Stimulated activated naive CD8-positive, alpha-beta T cell treated with anti-CD3 and anti-CD28 coated beads, Interleukin-15, Interleukin-2, amounts not matched to agents 100 U/mL and 50 U/mL, for 24 hours (primary cell): ENCODE measurements at regions not wholly inside any gene's neighbourhood (a gene's known extent, or its start where the extent isn't known, plus 50 kb on each side); places are given as distances from the start of the nearest gene placed in this dataset.

Experiments used
- ATAC-seq: fragments of 150-1000 bp; cut with Tn5 transposase; one replicate; pipeline ENCODE4 v1.10.0; 2021
- DNase-seq: peaks from one replicate; pipeline ENCODE4 v3.0.0; 2021

- ATAC-seq (no peak), DNase-seq (no peak)
These were observed 69.7 kb upstream of the FCN1 start for GRCh38 chr9:134987376-134987775.

GRCh38 chr9:134987906-134988700, 70.4 kb upstream of the FCN1 start:
- ATAC-seq (no peak), DNase-seq (no peak)

DNA sequence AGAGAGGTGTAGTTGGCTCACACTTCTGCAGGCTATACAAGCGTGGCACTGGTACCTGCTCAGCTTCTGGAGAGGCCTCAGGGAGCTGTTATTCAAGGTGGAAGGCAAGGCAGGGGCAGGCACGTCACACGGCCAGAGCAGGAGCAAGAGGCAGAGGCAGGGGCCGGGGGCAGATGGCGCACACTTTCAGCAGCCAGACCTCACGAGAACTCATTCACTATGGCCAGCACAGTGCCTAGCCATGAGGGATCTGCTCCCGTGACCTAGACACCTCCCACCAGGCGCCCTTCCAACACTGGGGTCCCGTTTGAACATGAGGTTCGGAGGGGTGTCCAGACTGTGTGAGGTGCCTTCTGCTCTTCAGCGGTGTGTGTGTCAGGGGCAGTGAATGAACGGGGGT, 71.0 kb upstream of the FCN1 start:
- ATAC-seq (no peak), DNase-seq (no peak)

DNA sequence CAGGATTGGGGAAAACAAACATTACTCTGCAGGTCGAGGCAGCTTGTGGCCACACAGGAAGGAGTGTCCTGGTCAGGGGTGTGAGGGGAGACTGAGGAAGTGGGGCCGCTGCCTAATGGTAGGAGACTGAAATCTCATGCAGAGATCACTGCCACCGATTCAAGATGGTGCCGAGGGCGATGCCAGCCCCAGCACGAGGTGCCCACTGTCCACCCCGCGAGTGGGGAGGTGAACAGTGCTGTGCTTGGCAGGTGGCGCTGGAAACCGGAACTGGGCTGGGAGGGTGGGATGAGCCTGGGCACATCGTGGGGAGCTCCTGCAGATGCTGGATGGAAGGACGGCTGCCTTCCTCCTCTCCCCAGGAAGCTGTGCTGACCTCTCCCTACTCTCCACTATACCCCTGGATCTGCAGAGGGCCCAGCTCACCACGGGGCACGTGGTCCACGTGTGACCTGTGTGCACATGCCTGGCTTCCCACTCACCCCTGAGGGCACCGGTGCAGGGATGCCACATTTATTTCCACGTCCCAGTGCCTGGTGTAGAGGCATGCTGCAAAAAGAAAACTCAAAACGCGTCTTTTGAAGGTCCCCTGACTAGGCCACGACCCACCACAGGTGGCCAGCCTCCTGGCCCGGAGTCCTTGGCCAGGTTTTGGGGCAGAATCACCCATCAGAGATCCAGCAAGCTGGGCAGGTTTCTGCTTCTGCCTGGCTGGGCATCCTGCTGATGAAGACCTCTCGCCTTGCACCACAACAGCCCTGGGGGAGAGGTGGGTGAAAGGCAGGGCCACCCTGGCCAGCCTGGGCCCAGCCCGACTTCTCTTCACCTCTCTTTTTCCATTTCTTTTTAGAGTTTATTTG, 71.7 kb upstream of the FCN1 start:
- ATAC-seq, result no peak

DNA sequence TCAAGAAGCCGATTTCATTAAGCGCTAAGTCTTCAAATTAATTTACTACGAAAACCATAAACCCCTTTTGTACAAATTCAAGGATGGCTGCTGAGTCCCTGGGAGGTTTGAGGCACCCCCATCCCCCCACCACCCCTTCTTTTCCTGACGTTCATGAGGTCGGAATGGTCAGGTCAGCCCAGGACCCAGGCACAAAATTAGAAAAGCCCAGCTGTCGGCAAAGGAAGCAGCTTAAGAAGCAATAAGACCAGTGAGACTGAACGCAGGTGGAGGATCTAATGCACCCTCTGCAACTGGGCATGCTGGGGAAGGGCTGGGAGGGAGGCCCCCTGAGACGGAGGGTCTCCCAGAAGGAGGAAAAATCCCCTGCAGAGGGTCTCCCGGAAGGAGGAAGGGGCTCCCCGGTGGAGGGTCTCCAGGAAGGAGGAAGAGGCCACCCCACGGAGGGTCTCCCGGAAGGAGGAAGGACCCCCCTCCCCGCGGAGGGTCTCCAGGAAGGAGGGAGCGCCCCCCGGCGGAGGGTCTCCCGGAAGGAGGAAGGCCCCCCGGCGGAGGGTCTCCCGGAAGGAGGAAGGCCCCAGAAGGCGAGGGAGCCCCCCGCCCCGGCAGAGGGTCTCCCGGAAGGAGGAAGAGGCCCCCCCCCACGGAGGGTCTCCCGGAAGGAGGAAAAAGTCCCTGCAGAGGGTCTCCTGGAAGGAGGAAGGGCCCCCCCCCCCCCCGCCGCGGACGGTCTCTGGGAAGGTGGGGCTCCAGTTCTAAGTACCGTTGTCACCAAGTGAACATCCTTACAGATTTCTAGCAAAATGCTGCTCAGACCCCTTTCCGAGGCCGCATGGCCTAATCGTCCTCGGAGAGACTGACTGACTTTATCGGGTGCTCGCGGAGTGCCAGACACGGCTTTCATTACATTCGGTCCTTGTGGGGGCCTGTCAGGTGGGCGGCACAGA, 74.4 kb upstream of the FCN1 start:
- DNase-seq (no peak), ATAC-seq (no peak)

More for the DNA sequence above, 71.7 kb upstream of the FCN1 start:
- no peak for DNase-seq

- DNase-seq (no peak), ATAC-seq (no peak)
These were observed 75.0 kb upstream of the FCN1 start for GRCh38 chr9:134992755-134993124.

GRCh38 chr9:134993416-134993815, 75.7 kb upstream of the FCN1 start:
- ATAC-seq (no peak), DNase-seq (no peak)

GRCh38 chr9:134993996-134994720, 76.4 kb upstream of the FCN1 start:
- no peak for DNase-seq
- no peak for ATAC-seq

- DNase-seq (no peak), ATAC-seq (no peak)
These were observed 77.4 kb upstream of the FCN1 start for GRCh38 chr9:134994926-134995791.

DNA sequence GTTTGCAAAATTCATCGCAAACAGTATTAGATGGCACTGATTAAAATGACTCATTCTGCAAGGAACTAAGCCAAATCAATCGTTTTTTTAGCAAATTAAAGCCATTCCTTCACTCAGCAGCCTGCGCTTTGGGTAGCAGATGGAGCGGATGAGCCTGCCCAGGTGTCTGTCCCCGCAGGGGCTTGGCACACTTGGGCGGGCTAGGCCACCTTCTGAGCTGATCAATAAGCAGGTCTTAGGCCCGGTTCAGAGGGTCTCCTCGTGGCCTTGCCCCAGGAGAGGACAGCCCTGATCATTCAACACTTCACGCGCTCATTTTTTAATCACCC, 78.0 kb upstream of the FCN1 start:
- ATAC-seq (no peak), DNase-seq (no peak)

DNA sequence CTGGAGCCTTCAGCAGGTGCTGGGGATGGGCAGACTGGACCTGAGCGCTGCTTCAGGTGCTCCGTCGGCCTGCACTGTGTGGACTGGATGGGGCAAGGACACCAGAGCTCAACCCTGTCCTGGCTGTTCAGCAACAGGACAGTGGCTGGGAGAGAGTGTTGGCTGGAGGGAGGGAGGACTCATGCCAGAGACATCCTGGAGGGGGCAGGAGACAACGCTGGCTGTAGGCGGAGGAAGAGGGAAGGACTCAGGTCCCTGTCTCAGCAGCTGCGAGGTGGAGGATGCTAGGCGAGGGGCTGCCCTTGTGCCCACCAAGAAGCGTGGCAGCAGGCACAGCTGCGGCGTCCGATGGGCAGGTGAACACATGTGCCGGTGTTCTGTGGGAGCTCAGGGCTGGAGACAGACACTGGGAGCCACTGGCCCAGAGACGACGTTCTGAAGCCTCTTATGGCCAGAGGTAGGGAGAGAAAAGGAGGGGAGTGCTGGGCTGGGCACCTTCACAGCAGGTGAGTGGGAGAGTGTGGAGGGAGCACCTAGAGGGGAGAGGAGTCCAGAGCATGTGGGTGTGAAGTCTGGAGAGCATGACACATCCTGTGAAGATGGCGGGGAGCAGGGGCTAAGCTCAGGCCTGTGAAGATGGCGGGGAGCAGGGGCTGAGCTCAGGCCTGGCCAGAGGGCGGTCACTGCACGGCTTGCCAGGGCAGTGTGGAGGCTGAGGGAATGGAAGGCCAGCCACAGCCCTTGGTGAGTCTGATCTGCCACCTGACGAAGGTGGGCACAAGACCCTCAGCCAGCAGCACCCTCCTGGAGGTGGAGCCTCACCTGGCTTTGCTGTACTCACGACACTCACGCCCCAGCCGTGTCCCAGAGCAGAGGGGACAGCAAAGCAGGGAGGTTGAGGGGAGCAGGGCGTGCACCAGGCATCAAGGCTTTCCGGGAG, 79.1 kb upstream of the FCN1 start:
- DNase-seq, result no peak
- ATAC-seq, result no peak

- ATAC-seq (no peak), DNase-seq (no peak)
These were observed 83.0 kb upstream of the FCN1 start for GRCh38 chr9:135000647-135001245.

- ATAC-seq, result no peak
- no peak for DNase-seq
These were observed 83.8 kb upstream of the FCN1 start for GRCh38 chr9:135001526-135001925.

DNA sequence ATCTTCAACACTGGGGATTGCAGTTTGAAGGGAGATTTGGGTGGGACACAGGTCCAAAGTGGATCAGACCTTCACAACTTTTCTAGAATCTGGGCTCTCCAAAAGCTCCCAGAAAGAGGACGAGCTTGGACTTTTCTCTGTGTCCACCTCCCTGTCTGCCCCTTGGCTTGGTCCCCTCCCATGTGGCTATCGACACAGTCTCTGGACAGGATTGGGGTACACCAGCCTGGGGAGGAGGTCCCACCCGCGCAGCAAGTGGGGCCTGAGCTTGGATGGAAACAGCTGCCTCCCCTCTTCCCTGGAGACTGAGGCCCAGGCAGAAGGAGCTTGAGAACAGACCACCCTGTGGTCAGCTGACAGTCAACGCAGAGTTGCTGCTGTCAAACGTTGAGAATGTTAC, 84.6 kb upstream of the FCN1 start:
- DNase-seq, result no peak
- no peak for ATAC-seq

DNA sequence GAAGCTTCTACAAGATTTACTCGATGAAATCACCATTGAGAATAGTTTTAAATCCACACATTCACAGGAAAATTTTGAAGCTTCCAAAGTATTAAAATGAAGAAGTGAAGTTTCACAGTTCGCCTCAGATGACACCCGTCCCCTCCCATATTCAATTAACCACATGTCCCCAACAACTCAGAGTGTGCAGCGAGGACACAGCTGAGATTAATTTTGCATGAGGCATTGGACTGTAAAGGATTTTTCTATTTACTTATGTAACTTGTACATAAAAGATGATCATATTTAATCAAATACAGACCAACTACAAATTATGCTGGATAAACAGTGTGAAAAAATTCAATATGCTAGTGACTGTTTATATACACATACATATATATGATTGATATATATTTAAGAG, 84.7 kb upstream of the OLFM1 start:
- DNase-seq, result no peak
- no peak for ATAC-seq

DNA sequence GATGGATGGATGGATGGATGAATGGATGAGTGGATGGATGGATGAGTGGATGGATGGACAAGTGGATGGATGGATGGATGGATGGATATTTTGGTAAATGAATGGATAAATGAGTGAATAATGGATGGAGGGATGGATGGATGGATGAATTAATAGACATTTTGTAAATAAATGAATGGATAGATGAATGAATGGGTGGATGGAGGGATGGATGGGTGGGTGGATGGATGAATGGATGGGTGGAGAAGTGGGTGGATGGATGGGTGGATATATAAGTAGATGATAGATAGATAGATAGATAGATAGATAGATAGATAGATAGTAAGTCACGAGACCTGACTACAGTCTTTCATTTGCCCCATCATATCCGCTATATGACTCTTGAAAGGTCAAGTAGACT, 82.7 kb upstream of the OLFM1 start:
- DNase-seq (no peak), ATAC-seq (no peak)

DNA sequence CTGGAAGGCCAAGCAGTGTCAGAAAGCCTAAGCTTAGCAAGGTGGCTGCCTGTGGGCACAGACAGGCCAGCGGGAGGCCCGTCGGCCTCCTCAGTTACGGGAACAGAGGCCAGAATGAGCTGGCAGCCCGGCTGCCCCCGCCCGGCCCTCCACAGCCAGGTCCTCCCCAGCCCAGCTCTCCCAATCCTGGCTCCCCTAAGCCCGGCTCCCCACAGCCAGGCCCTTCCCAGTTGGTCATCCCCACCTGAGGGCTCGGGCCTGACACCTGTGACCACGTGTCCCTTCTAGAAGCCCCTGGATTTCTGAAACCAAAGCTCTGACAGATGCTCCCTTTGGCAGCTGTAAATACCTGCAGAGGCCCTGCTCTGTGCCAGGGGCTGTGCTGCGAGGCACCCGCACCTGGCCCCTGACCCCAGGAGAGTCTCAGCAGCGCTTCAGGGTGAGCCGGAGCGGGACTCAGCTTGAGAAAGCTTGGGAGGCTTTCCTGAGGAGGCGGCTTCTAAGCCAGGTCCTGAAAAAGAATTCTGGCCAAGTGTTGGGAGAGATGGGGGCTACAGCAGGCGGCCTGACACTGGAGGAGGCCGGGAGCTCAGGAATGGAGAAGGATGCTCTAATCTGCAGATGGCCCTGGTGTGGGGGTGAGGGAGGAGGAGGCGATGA, 80.4 kb upstream of the OLFM1 start:
- no peak for ATAC-seq

GRCh38 chr9:135007601-135008000, 79.9 kb upstream of the OLFM1 start:
- no peak for ATAC-seq
- DNase-seq, result no peak

More for the DNA sequence above, 80.4 kb upstream of the OLFM1 start:
- no peak for DNase-seq

DNA sequence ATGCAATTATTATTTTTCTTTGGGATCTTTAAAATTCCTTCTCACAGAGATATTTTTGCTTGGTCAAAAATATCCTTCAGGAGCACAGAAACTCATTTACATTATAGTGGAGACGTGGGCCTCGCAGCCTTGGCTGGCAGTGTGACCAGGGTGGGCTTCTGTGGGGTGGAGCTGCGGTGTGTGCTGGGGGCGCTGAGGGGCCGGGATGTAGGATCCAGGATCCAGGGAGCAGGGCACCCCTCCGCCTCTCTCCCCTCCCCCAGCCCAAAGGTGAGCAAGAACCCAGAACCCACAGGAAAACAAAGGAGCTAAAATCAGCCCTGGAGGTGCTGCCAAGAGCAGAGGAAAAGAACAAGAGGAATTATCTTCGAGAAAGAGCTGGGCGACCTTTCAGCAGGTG, 79.1 kb upstream of the OLFM1 start:
- DNase-seq (no peak), ATAC-seq (no peak)
